Ammon's horn (tissue), 1 donor: ENCODE measurements at regions not wholly inside any gene's neighbourhood (a gene's known extent, or its start where the extent isn't known, plus 50 kb on each side); places are given as distances from the start of the nearest gene placed in this dataset.
"Not testable (repeated sequence)": the region's sequence is repeated elsewhere in the genome, so short reads cannot be mapped to it uniquely, and the experiment has no call there.

ENCODE experiments used
- DNase-seq: peaks from one replicate; pipeline ENCODE4 v3.0.0-alpha.2; 2016; ENCODE audit warnings: low spot score

- no peak for DNase-seq
Observed at GRCh38 chr5:23721336-23721735, 213.9 kb downstream of the PRDM9 start.

GRCh38 chr5:23727271-23727670, 219.9 kb downstream of the PRDM9 start:
- no peak for DNase-seq

DNA sequence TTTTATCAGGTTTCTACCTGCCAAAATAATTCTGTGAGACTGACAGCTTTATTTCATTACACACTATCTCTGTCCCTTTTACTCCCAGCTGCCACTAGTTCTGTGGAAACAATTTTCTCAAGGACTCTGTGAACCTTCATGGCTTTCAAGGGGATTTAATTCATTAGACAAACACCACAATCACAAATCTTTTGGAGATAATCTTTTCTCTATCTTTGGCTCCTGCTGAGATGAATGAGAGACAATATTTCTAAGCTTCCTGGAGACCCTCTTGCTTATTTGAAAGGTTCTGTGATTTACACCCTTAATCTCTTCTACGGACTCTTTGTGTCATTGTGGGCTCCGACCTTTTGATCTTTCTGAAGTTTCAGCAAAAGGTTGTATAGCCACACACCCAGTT, 222.6 kb downstream of the PRDM9 start:
- no peak for DNase-seq

DNA sequence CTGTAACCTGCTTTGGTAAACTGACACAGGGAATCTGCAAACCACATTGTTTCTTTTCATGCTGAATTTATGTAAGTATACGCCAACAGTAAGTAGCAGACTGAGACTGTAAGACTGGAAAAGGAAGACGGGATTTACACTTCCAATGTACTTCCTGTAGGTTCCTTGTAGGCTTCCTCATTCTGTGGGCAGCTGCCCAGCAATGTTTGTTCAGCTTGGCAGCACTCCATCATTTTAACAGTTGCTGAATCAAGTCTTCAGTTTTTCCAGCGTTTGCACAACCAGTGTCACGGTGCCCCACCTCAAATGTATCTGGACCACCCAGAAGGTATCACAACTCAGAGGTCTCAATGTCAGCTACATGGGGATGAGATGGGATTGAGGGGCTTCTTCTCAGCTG, 232.6 kb downstream of the PRDM9 start:
- DNase-seq = peak; percentile 3

DNA sequence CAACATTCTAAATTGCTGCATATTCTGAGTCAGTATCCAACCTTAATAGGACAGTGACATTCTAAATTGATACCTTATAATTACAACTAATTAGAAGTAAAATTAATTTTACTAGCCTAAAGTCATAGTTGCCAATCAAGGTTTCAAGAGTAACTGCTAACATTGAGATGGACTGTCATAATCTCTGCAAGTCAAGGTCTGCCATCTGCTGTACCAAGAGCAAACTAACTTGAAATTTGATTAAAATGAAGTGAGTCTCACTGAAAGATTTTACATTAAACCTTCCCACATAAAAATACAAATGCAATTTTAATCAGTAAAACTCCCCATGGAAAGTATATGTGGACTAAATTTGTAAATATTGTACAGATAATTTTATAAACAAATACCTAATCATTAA, 235.3 kb downstream of the PRDM9 start:
- DNase-seq = peak; percentile 11

DNA sequence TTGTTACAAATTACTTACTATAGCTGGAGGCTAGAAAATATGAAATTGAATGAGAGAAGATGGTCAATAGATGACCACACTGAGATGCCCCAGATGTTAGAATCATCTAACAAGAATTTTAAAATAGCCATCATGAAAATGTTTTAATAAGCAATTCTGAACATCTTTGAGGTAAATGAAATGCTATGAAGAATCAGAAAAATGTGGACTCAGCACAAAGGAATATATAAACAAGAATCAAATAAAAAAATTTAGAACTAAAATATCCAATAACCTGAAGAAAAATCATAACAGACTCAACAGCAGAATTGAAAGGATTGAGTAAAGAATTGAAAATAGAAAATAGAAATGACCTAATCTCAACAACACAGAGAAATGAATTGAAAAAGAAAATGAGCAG, 248.5 kb downstream of the PRDM9 start:
- no peak for DNase-seq

- no peak for DNase-seq
Observed at GRCh38 chr5:23756779-23757178, 249.4 kb downstream of the PRDM9 start.

- no peak for DNase-seq
Observed at GRCh38 chr5:23763170-23763569, 255.8 kb downstream of the PRDM9 start.

GRCh38 chr5:23776684-23777083, 269.3 kb downstream of the PRDM9 start:
- DNase-seq = no peak

GRCh38 chr5:23800307-23800706, 292.9 kb downstream of the PRDM9 start:
- not testable (repeated sequence) for DNase-seq

DNA sequence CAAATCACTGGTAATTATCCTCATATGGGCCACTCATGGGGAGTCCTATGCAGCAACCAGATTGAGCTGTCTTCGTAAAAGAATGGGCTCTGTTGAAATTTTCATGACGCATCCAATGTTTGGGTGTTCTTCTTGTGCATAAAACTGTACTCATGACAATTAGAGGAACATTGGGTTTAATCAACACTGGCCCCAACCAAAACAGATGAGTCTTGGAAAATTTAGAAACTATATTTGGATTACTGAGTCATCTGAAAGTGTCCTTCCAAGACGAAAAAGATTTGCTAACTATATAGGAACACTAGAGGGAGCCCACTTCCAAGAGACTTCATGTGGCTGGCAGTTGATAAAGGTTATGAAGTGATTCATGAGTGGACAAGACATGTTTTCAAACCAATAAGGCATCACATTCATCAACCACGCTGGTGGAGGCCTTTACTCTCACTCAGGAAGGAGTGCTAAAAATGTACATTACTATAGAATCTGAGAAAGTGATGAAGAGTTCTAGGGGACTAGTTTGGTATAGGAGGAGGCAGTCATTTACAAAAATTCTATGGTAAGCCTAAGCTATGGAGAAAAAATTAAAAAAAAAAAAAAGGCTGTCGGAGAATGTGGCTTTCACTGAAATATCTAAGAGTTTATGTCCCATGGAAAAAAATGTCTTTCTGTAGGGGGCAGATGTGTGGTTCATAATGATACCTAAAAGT, 313.5 kb downstream of the PRDM9 start:
- DNase-seq = peak; percentile 33

- no peak for DNase-seq
Observed at GRCh38 chr5:23823521-23823920, 316.1 kb downstream of the PRDM9 start.

DNA sequence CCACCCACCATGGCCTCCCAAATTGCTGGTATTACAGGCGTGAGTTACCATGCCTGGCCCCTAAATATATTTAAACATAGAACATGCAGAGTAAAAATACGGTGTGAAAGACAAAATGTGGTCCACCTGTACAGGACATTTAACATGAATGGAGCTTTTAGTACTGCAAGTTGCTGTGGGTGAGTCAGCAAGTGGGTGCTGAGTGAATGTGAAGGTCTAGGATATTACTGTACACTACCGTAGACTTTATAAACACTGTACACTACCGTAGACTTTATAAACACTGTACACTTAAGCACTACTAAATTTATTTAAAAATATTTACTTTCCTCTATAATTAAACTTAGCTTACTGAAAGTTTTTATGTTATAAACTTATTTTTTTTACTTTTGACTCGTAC, 317.8 kb downstream of the PRDM9 start:
- no peak for DNase-seq

GRCh38 chr5:23840083-23840482, 332.7 kb downstream of the PRDM9 start:
- DNase-seq = no peak

- DNase-seq = no peak
Observed at GRCh38 chr5:23864786-23865185, 357.4 kb downstream of the PRDM9 start.

DNA sequence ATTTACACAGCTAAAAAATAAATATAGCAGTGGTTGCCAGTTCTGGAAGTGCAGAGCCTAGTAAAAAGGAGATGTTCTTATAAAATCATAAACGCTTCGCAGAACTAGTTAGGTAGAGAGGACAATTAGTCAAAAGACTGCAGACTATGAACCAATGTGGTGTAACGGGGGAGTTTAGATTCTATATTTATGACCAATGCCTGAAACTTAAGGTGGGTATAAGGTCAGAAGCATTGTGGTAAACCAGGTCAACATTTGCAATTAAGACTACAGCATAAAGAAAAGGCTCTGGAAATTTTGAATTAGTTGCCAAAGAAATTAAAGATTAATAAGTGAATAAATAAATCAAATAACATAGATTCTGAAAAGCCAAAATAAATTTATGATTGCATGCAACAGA, 370.4 kb downstream of the PRDM9 start:
- no peak for DNase-seq

GRCh38 chr5:23884405-23885031, 377.1 kb downstream of the PRDM9 start:
- no peak for DNase-seq

DNA sequence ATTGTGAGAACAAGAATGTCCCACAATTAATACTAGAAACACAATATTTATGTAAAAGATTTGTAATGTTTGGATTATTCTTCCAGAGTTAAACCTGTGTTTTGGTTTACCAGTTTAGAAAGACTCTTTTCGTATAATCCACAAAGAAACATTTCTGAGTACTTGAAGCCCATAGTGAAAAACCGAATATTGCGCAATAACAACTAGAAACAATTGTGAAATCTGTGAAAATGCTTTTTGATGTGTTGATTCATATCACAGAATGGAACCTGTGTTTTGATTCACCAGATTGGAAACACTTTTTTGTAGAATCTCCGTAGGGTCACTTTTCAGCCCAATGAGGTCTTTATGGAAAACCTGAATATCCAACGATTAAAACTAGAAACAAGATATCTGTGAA, 386.2 kb downstream of the PRDM9 start:
- DNase-seq = no peak

GRCh38 chr5:23895614-23896013, 388.2 kb downstream of the PRDM9 start:
- DNase-seq = no peak

DNA sequence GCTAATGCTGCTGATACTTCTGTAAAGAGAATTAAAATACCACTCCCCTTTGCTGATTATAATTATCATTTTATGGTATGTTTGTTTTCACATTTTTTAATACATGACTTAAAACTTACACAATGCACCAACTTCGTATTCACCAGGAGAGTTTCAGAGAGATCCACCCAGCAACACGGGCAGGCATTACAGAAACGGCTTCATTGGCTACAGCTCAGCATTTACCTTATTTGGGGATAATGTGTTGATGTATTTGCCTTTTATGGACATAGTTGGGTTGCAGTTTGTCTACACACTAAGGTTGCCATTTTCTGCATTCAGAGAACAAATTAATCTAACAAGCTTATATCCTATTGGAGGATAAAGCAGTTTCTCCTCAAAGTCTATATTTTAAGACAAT, 423.6 kb downstream of the PRDM9 start:
- DNase-seq = no peak

- not testable (repeated sequence) for DNase-seq
Observed at GRCh38 chr5:23951261-23951928, 444.0 kb downstream of the PRDM9 start.

DNA sequence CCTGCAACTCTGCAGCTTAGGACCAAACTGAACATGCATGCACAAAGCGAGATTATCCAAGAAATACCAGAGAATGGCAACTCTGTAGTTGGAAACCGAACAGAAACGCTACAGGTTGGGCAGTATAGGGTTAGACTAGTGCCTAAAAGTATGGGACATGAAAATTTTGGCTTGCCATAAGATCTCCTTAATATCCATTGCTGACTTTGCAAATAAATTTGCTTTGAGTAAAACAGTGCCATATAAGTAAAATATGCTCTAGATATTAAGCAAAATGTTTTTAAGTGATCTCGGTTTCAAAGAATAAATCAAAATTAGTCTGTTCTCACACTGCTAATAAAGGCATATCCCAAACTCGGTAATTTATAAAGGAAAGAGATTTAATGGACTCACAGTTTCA, 456.0 kb downstream of the PRDM9 start:
- no peak for DNase-seq

DNA sequence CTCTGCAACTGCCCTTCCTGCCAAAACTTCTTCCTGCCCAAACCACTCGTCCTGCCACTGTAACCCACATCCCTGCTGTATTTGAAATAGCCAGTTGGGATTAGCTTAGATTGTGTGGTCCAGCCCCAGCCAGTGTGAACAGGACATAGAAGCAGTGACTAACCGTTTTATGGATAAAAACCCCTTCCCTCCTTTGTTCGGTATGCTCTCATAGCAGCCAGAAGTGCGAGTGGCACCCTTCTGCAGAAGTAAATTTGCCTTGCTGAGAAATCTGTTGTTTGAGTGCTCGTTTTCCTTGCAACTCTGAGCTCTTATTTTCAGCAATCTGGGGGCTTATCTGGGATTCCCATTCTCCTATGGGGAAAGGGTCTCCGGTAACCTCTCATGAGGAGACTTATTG, 470.0 kb downstream of the PRDM9 start:
- no peak for DNase-seq
